ENCODE measurements at regions not wholly inside any gene's neighbourhood (a gene's known extent, or its start where the extent isn't known, plus 50 kb on each side); places are given as distances from the start of the nearest gene placed in this dataset.
"Not testable (repeated sequence)": the region's sequence is repeated elsewhere in the genome, so short reads cannot be mapped to it uniquely, and the experiment has no call there.

GRCh38 chr1:186775881-186776560 lies 52.7 kb upstream of the PLA2G4A start:
- Mint-ChIP-seq H3K9me3 (no peaks in the 10 kb centered on the region), H3K27me3 (peaks cover 4% of the 10 kb centered on the region), H3K27ac (no peak overlapping the region), H3K4me3 (no peak overlapping the region), H3K4me1 (ENCODE audit: low read depth) (peaks cover 3% of the 10 kb centered on the region), H3K36me3 (ENCODE audit: low read depth) (no peaks in the 10 kb centered on the region)

- H3K9me3 Mint-ChIP-seq, result no peaks in the 10 kb centered on the region
- H3K27ac Mint-ChIP-seq, result no peak overlapping the region
- H3K36me3 Mint-ChIP-seq (ENCODE audit: low read depth), result no peaks in the 10 kb centered on the region
- peaks cover under 1% of the 10 kb centered on the region for H3K4me1 Mint-ChIP-seq (ENCODE audit: low read depth)
- peaks cover 4% of the 10 kb centered on the region for H3K27me3 Mint-ChIP-seq
- no peak overlapping the region for H3K4me3 Mint-ChIP-seq
Observed at GRCh38 chr1:186775036-186775435, 53.7 kb upstream of the PLA2G4A start.

GRCh38 chr1:186772228-186772627 lies 56.5 kb upstream of the PLA2G4A start:
- no peaks in the 10 kb centered on the region for H3K36me3 Mint-ChIP-seq (ENCODE audit: low read depth)
- no peak overlapping the region for H3K27ac Mint-ChIP-seq
- H3K9me3 Mint-ChIP-seq, result no peaks in the 10 kb centered on the region
- H3K4me1 Mint-ChIP-seq (ENCODE audit: low read depth), result no peaks in the 10 kb centered on the region
- H3K4me3 Mint-ChIP-seq, result no peak overlapping the region
- no peaks in the 10 kb centered on the region for H3K27me3 Mint-ChIP-seq

GRCh38 chr1:186770421-186770820 lies 58.3 kb upstream of the PLA2G4A start:
- no peak overlapping the region for H3K4me3 Mint-ChIP-seq
- no peaks in the 10 kb centered on the region for H3K9me3 Mint-ChIP-seq
- no peaks in the 10 kb centered on the region for H3K36me3 Mint-ChIP-seq (ENCODE audit: low read depth)
- no peaks in the 10 kb centered on the region for H3K27me3 Mint-ChIP-seq
- H3K27ac Mint-ChIP-seq, result no peak overlapping the region
- H3K4me1 Mint-ChIP-seq (ENCODE audit: low read depth), result no peaks in the 10 kb centered on the region

DNA sequence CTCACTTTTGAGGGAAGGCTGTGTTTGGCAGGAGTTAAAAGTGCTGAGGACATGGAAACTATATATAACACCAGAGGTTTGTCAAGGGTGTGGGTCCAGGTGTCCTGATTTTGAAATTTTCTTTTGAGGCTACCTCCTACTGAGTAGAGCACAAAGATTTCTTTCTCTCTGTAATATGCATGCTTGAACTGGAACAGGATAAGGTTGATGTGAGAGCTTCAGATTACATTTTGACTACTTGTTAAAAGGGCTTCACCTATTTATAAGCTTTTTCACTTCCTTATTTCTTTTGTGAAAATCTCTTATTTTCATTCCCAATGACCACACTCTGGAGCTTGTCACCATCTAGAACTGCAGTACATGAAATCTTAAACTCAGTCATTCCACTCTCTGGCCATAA lies 59.8 kb upstream of the PLA2G4A start:
- no peak overlapping the region for H3K4me3 Mint-ChIP-seq

GRCh38 chr1:186765446-186765845 lies 63.3 kb upstream of the PLA2G4A start:
- Mint-ChIP-seq H3K27ac (no peak overlapping the region), H3K27me3 (no peaks in the 10 kb centered on the region), H3K4me1 (ENCODE audit: low read depth) (no peaks in the 10 kb centered on the region), H3K36me3 (ENCODE audit: low read depth) (no peaks in the 10 kb centered on the region), H3K4me3 (no peak overlapping the region), H3K9me3 (no peaks in the 10 kb centered on the region)

More for the DNA sequence above, 59.8 kb upstream of the PLA2G4A start:
- no peak overlapping the region for H3K27ac Mint-ChIP-seq
- no peaks in the 10 kb centered on the region for H3K27me3 Mint-ChIP-seq
- no peaks in the 10 kb centered on the region for H3K36me3 Mint-ChIP-seq (ENCODE audit: low read depth)
- no peaks in the 10 kb centered on the region for H3K4me1 Mint-ChIP-seq (ENCODE audit: low read depth)
- no peaks in the 10 kb centered on the region for H3K9me3 Mint-ChIP-seq

GRCh38 chr1:186763107-186763506 lies 65.6 kb upstream of the PLA2G4A start:
- Mint-ChIP-seq H3K4me3 (no peak overlapping the region), H3K27ac (no peak overlapping the region), H3K9me3 (no peaks in the 10 kb centered on the region), H3K27me3 (no peaks in the 10 kb centered on the region), H3K36me3 (ENCODE audit: low read depth) (no peaks in the 10 kb centered on the region), H3K4me1 (ENCODE audit: low read depth) (no peaks in the 10 kb centered on the region)

DNA sequence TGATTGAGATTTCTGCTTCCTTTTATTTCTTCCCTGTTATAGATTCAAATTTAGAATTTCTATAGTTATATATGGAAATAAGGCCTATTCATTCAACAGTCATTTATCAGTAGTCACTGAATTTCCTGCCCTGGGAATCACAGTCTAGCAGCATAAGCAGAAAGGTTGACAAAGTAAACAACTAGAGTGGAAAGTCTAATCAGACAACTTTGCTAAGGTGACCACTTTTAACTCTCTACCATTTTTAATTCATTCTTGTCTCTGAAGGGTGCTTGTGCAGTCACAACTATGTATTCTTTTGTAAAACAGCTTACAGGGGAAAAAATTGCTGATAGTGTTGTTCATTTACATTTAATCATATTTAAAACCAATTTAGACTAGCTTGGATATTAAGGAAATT lies 66.1 kb upstream of the PLA2G4A start:
- Mint-ChIP-seq H3K4me3 (no peak overlapping the region), H3K27me3 (no peaks in the 10 kb centered on the region), H3K9me3 (no peaks in the 10 kb centered on the region), H3K36me3 (ENCODE audit: low read depth) (no peaks in the 10 kb centered on the region), H3K27ac (no peak overlapping the region), H3K4me1 (ENCODE audit: low read depth) (no peaks in the 10 kb centered on the region)

DNA sequence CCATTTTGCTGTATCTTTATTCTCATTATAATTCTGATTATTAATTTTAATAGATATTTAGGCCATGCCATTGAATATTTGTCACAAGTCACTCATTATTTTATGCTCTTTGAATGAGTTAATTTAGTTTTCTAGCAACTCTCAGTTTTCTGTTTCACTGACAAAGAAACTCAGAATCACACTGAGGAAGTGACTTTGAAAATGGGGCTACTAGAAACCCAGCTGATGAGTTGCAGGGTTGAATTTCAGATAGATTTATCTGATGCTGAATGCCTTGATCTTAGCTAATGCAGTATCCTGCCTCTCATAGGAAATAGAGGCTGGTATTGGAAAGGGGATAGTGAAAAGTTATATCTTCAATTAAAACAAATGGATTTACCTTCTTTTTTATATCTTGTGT lies 67.4 kb upstream of the PLA2G4A start:
- no peaks in the 10 kb centered on the region for H3K9me3 Mint-ChIP-seq

GRCh38 chr1:186760446-186760845 lies 68.3 kb upstream of the PLA2G4A start:
- no peaks in the 10 kb centered on the region for H3K9me3 Mint-ChIP-seq
- H3K27ac Mint-ChIP-seq, result no peak overlapping the region
- no peak overlapping the region for H3K4me3 Mint-ChIP-seq
- no peaks in the 10 kb centered on the region for H3K36me3 Mint-ChIP-seq (ENCODE audit: low read depth)
- H3K4me1 Mint-ChIP-seq (ENCODE audit: low read depth), result no peaks in the 10 kb centered on the region
- peaks cover 4% of the 10 kb centered on the region for H3K27me3 Mint-ChIP-seq

More for the DNA sequence above, 67.4 kb upstream of the PLA2G4A start:
- H3K36me3 Mint-ChIP-seq (ENCODE audit: low read depth), result no peaks in the 10 kb centered on the region
- H3K4me3 Mint-ChIP-seq, result no peak overlapping the region
- H3K4me1 Mint-ChIP-seq (ENCODE audit: low read depth), result no peaks in the 10 kb centered on the region
- H3K27ac Mint-ChIP-seq, result no peak overlapping the region
- H3K27me3 Mint-ChIP-seq, result no peaks in the 10 kb centered on the region

GRCh38 chr1:186758896-186759606 lies 69.7 kb upstream of the PLA2G4A start:
- not testable (repeated sequence) for H3K36me3 Mint-ChIP-seq (ENCODE audit: low read depth); H3K9me3 Mint-ChIP-seq; H3K27me3 Mint-ChIP-seq; H3K4me3 Mint-ChIP-seq; H3K27ac Mint-ChIP-seq; H3K4me1 Mint-ChIP-seq (ENCODE audit: low read depth)

DNA sequence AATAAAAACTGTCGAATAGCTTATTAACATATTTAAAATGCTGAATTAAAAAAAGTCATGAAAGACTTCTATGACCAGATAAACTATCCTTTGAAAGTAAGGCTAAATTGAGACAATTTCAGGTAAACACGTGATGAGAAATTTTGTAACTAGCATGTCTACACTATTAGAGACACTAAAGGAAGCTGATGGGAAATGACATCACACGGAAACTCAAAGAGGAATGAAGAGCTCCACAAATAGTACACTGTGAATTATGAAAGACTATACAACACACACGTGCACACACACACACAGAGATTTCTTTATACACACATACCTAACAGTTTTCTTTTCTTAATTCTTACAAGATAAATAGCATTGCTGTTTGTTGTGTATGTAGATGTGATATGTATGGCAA lies 70.9 kb upstream of the PLA2G4A start:
- H3K4me1 Mint-ChIP-seq (ENCODE audit: low read depth), result no peaks in the 10 kb centered on the region
- no peak overlapping the region for H3K4me3 Mint-ChIP-seq
- H3K36me3 Mint-ChIP-seq (ENCODE audit: low read depth), result no peaks in the 10 kb centered on the region
- H3K9me3 Mint-ChIP-seq, result no peaks in the 10 kb centered on the region
- no peak overlapping the region for H3K27ac Mint-ChIP-seq
- H3K27me3 Mint-ChIP-seq, result peaks cover 6% of the 10 kb centered on the region

DNA sequence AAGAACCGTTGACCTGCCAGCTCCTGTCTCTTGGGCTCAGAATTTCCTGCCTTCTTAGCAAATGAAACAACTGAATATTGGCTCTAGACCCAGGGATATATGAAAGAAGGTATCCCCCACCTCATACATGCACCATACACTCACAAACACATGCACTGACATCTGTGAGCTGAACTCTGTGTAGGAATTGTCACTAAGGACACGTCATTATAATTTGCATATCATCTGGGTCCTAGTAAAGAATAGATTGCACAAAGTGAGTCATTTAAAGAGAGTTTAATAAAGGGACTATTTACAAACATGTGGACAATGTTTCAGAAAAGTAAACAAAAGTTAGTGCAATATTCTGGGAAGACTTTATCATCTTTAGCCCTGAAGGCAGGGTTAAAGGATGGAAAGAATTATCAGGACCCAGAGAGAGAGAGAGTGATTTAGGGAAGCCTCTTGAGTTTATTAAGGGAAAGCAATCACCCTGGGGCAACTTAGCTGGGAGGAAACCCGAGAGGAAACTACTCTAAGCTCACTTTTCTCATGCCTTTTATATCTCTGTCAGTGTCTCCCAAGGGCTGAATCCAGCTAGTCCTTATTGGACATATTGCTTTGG lies 74.1 kb upstream of the PLA2G4A start:
- H3K27ac Mint-ChIP-seq, result no peak overlapping the region
- no peaks in the 10 kb centered on the region for H3K9me3 Mint-ChIP-seq
- H3K27me3 Mint-ChIP-seq, result peaks cover 6% of the 10 kb centered on the region
- no peaks in the 10 kb centered on the region for H3K36me3 Mint-ChIP-seq (ENCODE audit: low read depth)
- no peak overlapping the region for H3K4me3 Mint-ChIP-seq
- H3K4me1 Mint-ChIP-seq (ENCODE audit: low read depth), result no peaks in the 10 kb centered on the region

GRCh38 chr1:186753241-186753640 lies 73.0 kb upstream of the PTGS2 start:
- Mint-ChIP-seq H3K36me3 (ENCODE audit: low read depth) (no peaks in the 10 kb centered on the region), H3K9me3 (no peaks in the 10 kb centered on the region), H3K4me3 (no peak overlapping the region), H3K27ac (no peak overlapping the region), H3K4me1 (ENCODE audit: low read depth) (no peaks in the 10 kb centered on the region), H3K27me3 (peaks cover 6% of the 10 kb centered on the region)

- no peaks in the 10 kb centered on the region for H3K4me1 Mint-ChIP-seq (ENCODE audit: low read depth)
- peaks cover under 1% of the 10 kb centered on the region for H3K27me3 Mint-ChIP-seq
- no peak overlapping the region for H3K27ac Mint-ChIP-seq
- no peaks in the 10 kb centered on the region for H3K36me3 Mint-ChIP-seq (ENCODE audit: low read depth)
- H3K9me3 Mint-ChIP-seq, result peaks cover 8% of the 10 kb centered on the region
- H3K4me3 Mint-ChIP-seq, result no peak overlapping the region
Observed at GRCh38 chr1:186750257-186750656, 70.0 kb upstream of the PTGS2 start.

Measured in stimulated activated naive CD8-positive, alpha-beta T cell treated with anti-CD3 and anti-CD28 coated beads, Interleukin-15, Interleukin-2, amounts not matched to agents 100 ng/mL and 50 ng/mL, for 24 hours (primary cell).